T1000 (cell line): ENCODE measurements at regions not wholly inside any gene's neighbourhood (a gene's known extent, or its start where the extent isn't known, plus 50 kb on each side); places are given as distances from the start of the nearest gene placed in this dataset.

Experiments used
- DNase-seq: peaks from one replicate; lab custom pipeline; 2025; ENCODE audit warnings: mixed read lengths; lab: John Stamatoyannopoulos, UW

GRCh38 chr4:180052629-180053028 lies 2190.6 kb upstream of the TENM3 start:
- no peak for DNase-seq

- DNase-seq: no peak
Measured at GRCh38 chr4:180054291-180054690, 2188.9 kb upstream of the TENM3 start.

- no peak for DNase-seq
Measured at GRCh38 chr4:180057299-180057721, 2185.9 kb upstream of the TENM3 start.

GRCh38 chr4:180057891-180058671 lies 2185.1 kb upstream of the TENM3 start:
- no peak for DNase-seq

GRCh38 chr4:180058691-180059215 lies 2184.4 kb upstream of the TENM3 start:
- peak; percentile 21 for DNase-seq

- no peak for DNase-seq
Measured at GRCh38 chr4:180059216-180059881, 2183.9 kb upstream of the TENM3 start.

- no peak for DNase-seq
Measured at GRCh38 chr4:180060159-180060889, 2182.9 kb upstream of the TENM3 start.

GRCh38 chr4:180081072-180081471 lies 2162.1 kb upstream of the TENM3 start:
- DNase-seq: no peak

GRCh38 chr4:180084561-180084960 lies 2158.6 kb upstream of the TENM3 start:
- no peak for DNase-seq

- no peak for DNase-seq
Measured at GRCh38 chr4:180086480-180087190, 2156.6 kb upstream of the TENM3 start.

- DNase-seq: no peak
Measured at GRCh38 chr4:180098586-180098985, 2144.6 kb upstream of the TENM3 start.

- no peak for DNase-seq
Measured at GRCh38 chr4:180099957-180100356, 2143.2 kb upstream of the TENM3 start.

- DNase-seq: no peak
Measured at GRCh38 chr4:180100433-180101344, 2142.5 kb upstream of the TENM3 start.

- DNase-seq: no peak
Measured at GRCh38 chr4:180101348-180102083, 2141.7 kb upstream of the TENM3 start.

- no peak for DNase-seq
Measured at GRCh38 chr4:180103794-180104193, 2139.4 kb upstream of the TENM3 start.

GRCh38 chr4:180105362-180105761 lies 2137.8 kb upstream of the TENM3 start:
- no peak for DNase-seq

- DNase-seq: no peak
Measured at GRCh38 chr4:180106122-180106521, 2137.1 kb upstream of the TENM3 start.

- DNase-seq: no peak
Measured at GRCh38 chr4:180106997-180107396, 2136.2 kb upstream of the TENM3 start.

- DNase-seq: no peak
Measured at GRCh38 chr4:180116840-180117239, 2126.4 kb upstream of the TENM3 start.

GRCh38 chr4:180120068-180120467 lies 2123.1 kb upstream of the TENM3 start:
- DNase-seq: no peak
